ENCODE measurements at regions not wholly inside any gene's neighbourhood (a gene's known extent, or its start where the extent isn't known, plus 50 kb on each side); places are given as distances from the start of the nearest gene placed in this dataset.

- TF ChIP-seq CTCF (conservative IDR thresholded peaks at IDR 0.05): no peak
- TF ChIP-seq ZFX (IDR thresholded peaks at IDR 0.05): no peak
These were observed 169.4 kb downstream of the ACTL8 start for GRCh38 chr1:17924578-17924977.
